CD14-positive monocyte (primary cell): ENCODE measurements at regions not wholly inside any gene's neighbourhood (a gene's known extent, or its start where the extent isn't known, plus 50 kb on each side); places are given as distances from the start of the nearest gene placed in this dataset.
A peak's percentile ranks its signal among the peaks of the same experiment; 100 is the strongest.

Source experiments
- DNase-seq, 3 donors: peaks; one replicate each; pipeline ENCODE4 v3.0.0-alpha.2; 2011 to 2022
- H2AFZ ChIP-seq: 2 replicates; pipeline ENCODE4 v1.6.0; 2012; ENCODE audit warnings: mild to moderate bottlenecking, low read depth, low read length, inconsistent platforms; ENCODE audit not compliant: insufficient read depth, poor library complexity, severe bottlenecking
- H3K27ac ChIP-seq, 2 donors: 1 replicate in 1 of 2; 2 replicates in 1 of 2; pipeline ENCODE4 v1.5.1; 2012 to 2013; ENCODE audit warnings: low read length in 2 of 2, control low read depth in 1 of 2, inconsistent platforms in 1 of 2, low read depth in 1 of 2, mild to moderate bottlenecking in 1 of 2
- H3K27me3 ChIP-seq, 2 donors: one replicate each; pipeline versions ENCODE4 v1.6.0 to v1.6.1; 2011 to 2013; ENCODE audit warnings: low read length in 2 of 2; ENCODE audit not compliant: control insufficient read depth in 2 of 2, insufficient read depth in 2 of 2
- H3K36me3 ChIP-seq, 2 donors: replicated peaks in 1 of 2; 1 replicate in 1 of 2; 2 replicates in 1 of 2; pipeline versions ENCODE4 v1.5.1 to v1.6.1; 2012 to 2013; ENCODE audit warnings: low read length in 2 of 2, control low read depth in 1 of 2, inconsistent platforms in 1 of 2, mild to moderate bottlenecking in 1 of 2; ENCODE audit not compliant: insufficient read depth in 2 of 2, control insufficient read depth in 1 of 2
- H3K4me1 ChIP-seq, 2 donors: 1 replicate in 1 of 2; 2 replicates in 1 of 2; pipeline versions ENCODE4 v1.5.1 to v1.6.1; 2012 to 2013; ENCODE audit warnings: low read length in 2 of 2, control low read depth in 1 of 2, inconsistent platforms in 1 of 2, mild to moderate bottlenecking in 1 of 2, moderate library complexity in 1 of 2; ENCODE audit not compliant: insufficient read depth in 2 of 2, control insufficient read depth in 1 of 2
- H3K4me2 ChIP-seq: replicated peaks from 2 replicates; pipeline ENCODE3; 2012; ENCODE audit warnings: low read length, moderate library complexity, mild to moderate bottlenecking; ENCODE audit not compliant: poor library complexity, severe bottlenecking; ENCODE audit errors: extremely low read depth
- H3K4me3 ChIP-seq, 3 experiments: fragments of 200-600 bp in 1 of 3; sonication (generic) in 1 of 3; replicated peaks in 1 of 3; 1 replicate in 2 of 3; 2 replicates in 1 of 3; pipeline ENCODE4 v1.5.1; 2011 to 2013; ENCODE audit warnings: low read length in 3 of 3, mild to moderate bottlenecking in 3 of 3, control low read depth in 2 of 3, low read depth in 2 of 3, inconsistent platforms in 1 of 3, moderate library complexity in 1 of 3
- H3K79me2 ChIP-seq: 2 replicates; pipeline ENCODE4 v1.6.0; 2012; ENCODE audit warnings: mild to moderate bottlenecking, control low read depth, inconsistent platforms, low read length, moderate library complexity; ENCODE audit not compliant: insufficient read depth
- H3K9ac ChIP-seq: 2 replicates; pipeline ENCODE4 v1.6.0; 2017; ENCODE audit warnings: low read length, mild to moderate bottlenecking; ENCODE audit not compliant: insufficient read depth, poor library complexity, severe bottlenecking
- H3K9me3 ChIP-seq, 2 donors: replicated peaks in 1 of 2; 1 replicate in 1 of 2; 2 replicates in 1 of 2; pipeline versions ENCODE4 v1.5.1 to v1.6.1; 2012 to 2013; ENCODE audit warnings: low read length in 2 of 2, control low read depth in 1 of 2; ENCODE audit not compliant: control insufficient read depth in 1 of 2, insufficient read depth in 1 of 2
- H4K20me1 ChIP-seq: 2 replicates; pipeline ENCODE4 v1.6.0; 2012; ENCODE audit warnings: mild to moderate bottlenecking, low read length, control low read depth, moderate library complexity; ENCODE audit not compliant: insufficient read depth
- H3K27ac Mint-ChIP-seq, 7 donors: one replicate each; pipeline ENCODE4 v1.8.0; 2020; ENCODE audit warnings: mild to moderate bottlenecking in 7 of 7, mixed read lengths in 7 of 7, moderate library complexity in 6 of 7, inconsistent platforms in 2 of 7
- H3K27me3 Mint-ChIP-seq, 3 donors: one replicate each; pipeline ENCODE4 v1.8.0; 2021 to 2022; ENCODE audit warnings: low read depth in 3 of 3, mild to moderate bottlenecking in 3 of 3, mixed read lengths in 3 of 3, moderate library complexity in 3 of 3, inconsistent platforms in 1 of 3
- H3K36me3 Mint-ChIP-seq, 2 donors: one replicate each; pipeline ENCODE4 v1.8.0; 2020; ENCODE audit warnings: mixed read lengths in 2 of 2, inconsistent platforms in 1 of 2, mild to moderate bottlenecking in 1 of 2
- H3K4me1 Mint-ChIP-seq: one replicate; pipeline ENCODE4 v1.8.0; 2020; ENCODE audit warnings: mild to moderate bottlenecking, mixed read lengths
- H3K4me3 Mint-ChIP-seq, 2 donors: one replicate each; pipeline ENCODE4 v1.8.0; 2020; ENCODE audit warnings: mild to moderate bottlenecking in 2 of 2, mixed read lengths in 2 of 2, moderate library complexity in 1 of 2
- H3K9me3 Mint-ChIP-seq, 7 donors: one replicate each; pipeline ENCODE4 v1.8.0; 2020 to 2022; ENCODE audit warnings: mixed read lengths in 7 of 7, mild to moderate bottlenecking in 6 of 7, moderate library complexity in 6 of 7, inconsistent platforms in 2 of 7
- CTCF ChIP-seq: fragments of 200-600 bp; IDR thresholded peaks from one replicate; pipeline ENCODE4 v1.8.0; 2022; ENCODE audit warnings: antibody characterized with exemption, mild to moderate bottlenecking
- WGBS: methylation state at CpG from one replicate; pipeline ENCODE4 v1.1.5; 2013; ENCODE audit warnings: missing lambda C conversion rate; ENCODE audit not compliant: insufficient coverage; 5-methylcytosine and 5-hydroxymethylcytosine counted together
- intact Hi-C, 2 donors: fragments of 100-400 bp; cut with micrococcal nuclease; formaldehyde crosslinking; loops; one replicate each; pipeline versions ENCODE4 v1.15.0 to v1.15.1; 2023

GRCh38 chr9:522658-523057, 308.0 kb downstream of the DOCK8 start:
- peaks cover 0 to 6% (median 3%) of the 10 kb centered on the region in 3 donors for H3K27me3 Mint-ChIP-seq
- DNase-seq: no peak
- no peaks in the 10 kb centered on the region for H3K36me3 ChIP-seq
- H3K36me3 Mint-ChIP-seq: no peaks in the 10 kb centered on the region
- no peaks in the 10 kb centered on the region for H3K9me3 ChIP-seq
- H3K4me2 ChIP-seq: no peak overlapping the region
- no peak overlapping the region for H3K9ac ChIP-seq
- H3K27me3 ChIP-seq: no peaks in the 10 kb centered on the region
- H3K4me3 Mint-ChIP-seq: no peak overlapping the region
- no peak overlapping the region for H3K27ac Mint-ChIP-seq
- no peaks in the 10 kb centered on the region for H3K4me1 ChIP-seq
- no peak overlapping the region for H3K27ac ChIP-seq
- H3K4me3 ChIP-seq: no peak overlapping the region
- H3K79me2 ChIP-seq: no peaks in the 10 kb centered on the region
- intact Hi-C loops: no loop called here
- no peaks in the 10 kb centered on the region for H3K4me1 Mint-ChIP-seq
- no CpG with 5 or more reads among the region's 1 CpG for WGBS
- TF ChIP-seq CTCF: no peak
- peaks cover 0 to 2% (median 0%) of the 10 kb centered on the region in 7 donors for H3K9me3 Mint-ChIP-seq
- H2AFZ ChIP-seq: no peak overlapping the region
- no peaks in the 10 kb centered on the region for H4K20me1 ChIP-seq

- intact Hi-C loops: no loop called here
- H3K27ac ChIP-seq: no peak overlapping the region
- 100% methylated on average over 1 of the region's 4 CpGs for WGBS
- Mint-ChIP-seq H3K4me1 (no peaks in the 10 kb centered on the region), H3K4me3 (no peak overlapping the region), H3K9me3 (peaks cover 0 to 2% (median 0%) of the 10 kb centered on the region in 7 donors), H3K27me3 (peaks cover 0 to 6% (median 2%) of the 10 kb centered on the region in 3 donors), H3K36me3 (no peaks in the 10 kb centered on the region), H3K27ac (peak overlapping the region in 1 of 7 donors; percentile 57)
- H3K4me1 ChIP-seq: no peaks in the 10 kb centered on the region
- no peaks in the 10 kb centered on the region for H3K36me3 ChIP-seq
- H2AFZ ChIP-seq: no peak overlapping the region
- no peaks in the 10 kb centered on the region for H3K9me3 ChIP-seq
- no peak for DNase-seq
- no peak overlapping the region for H3K9ac ChIP-seq
- H3K27me3 ChIP-seq: no peaks in the 10 kb centered on the region
- H3K79me2 ChIP-seq: no peaks in the 10 kb centered on the region
- H3K4me3 ChIP-seq: no peak overlapping the region
- no peak for TF ChIP-seq CTCF
- no peak overlapping the region for H3K4me2 ChIP-seq
- no peaks in the 10 kb centered on the region for H4K20me1 ChIP-seq
Measured at GRCh38 chr9:523444-523843, 308.8 kb downstream of the DOCK8 start.
